Astrocyte of the cerebellum (primary cell): ENCODE measurements at regions not wholly inside any gene's neighbourhood (a gene's known extent, or its start where the extent isn't known, plus 50 kb on each side); places are given as distances from the start of the nearest gene placed in this dataset.
A peak's percentile ranks its signal among the peaks of the same experiment; 100 is the strongest.

ENCODE experiments used
- DNase-seq: peaks from one replicate; pipeline ENCODE4 v3.0.0-alpha.2; 2011; ENCODE audit warnings: low read depth
- H3K4me3 ChIP-seq: 2 replicates; pipeline ENCODE4 v1.5.1; 2011; ENCODE audit warnings: mild to moderate bottlenecking, low read depth, low read length, moderate library complexity
- CTCF ChIP-seq: IDR thresholded peaks from 2 replicates; pipeline ENCODE4 v1.5.1; 2012; ENCODE audit warnings: low read length, low read depth, moderate library complexity, mild to moderate bottlenecking; ENCODE audit errors: missing control alignments
- in situ Hi-C: cut with HindIII; loops from 2 replicates; pipeline ENCODE4 v1.10.0; 2017; ENCODE audit warnings: low sequenced_read_pairs

- DNase-seq = peak; percentile 42
- in situ Hi-C loops = no loop called here
- H3K4me3 ChIP-seq = no peak overlapping the region
- TF ChIP-seq CTCF = no peak
Measured at GRCh38 chr6:21437581-21437980, 156.0 kb upstream of the SOX4 start.

- in situ Hi-C loops = no loop called here
- no peak overlapping the region for H3K4me3 ChIP-seq
- no peak for DNase-seq
- no peak for TF ChIP-seq CTCF
Measured at GRCh38 chr6:21438237-21438985, 155.1 kb upstream of the SOX4 start.

- in situ Hi-C loops = no loop called here
- TF ChIP-seq CTCF = no peak
- peak; percentile 13 for DNase-seq
- no peak overlapping the region for H3K4me3 ChIP-seq
Measured at GRCh38 chr6:21438986-21439352, 154.6 kb upstream of the SOX4 start.

- H3K4me3 ChIP-seq = no peak overlapping the region
- DNase-seq = no peak
- in situ Hi-C loops = no loop called here
- no peak for TF ChIP-seq CTCF
Measured at GRCh38 chr6:21441386-21441785, 152.2 kb upstream of the SOX4 start.

GRCh38 chr6:21442874-21443273 lies 150.7 kb upstream of the SOX4 start:
- in situ Hi-C loops = no loop called here
- no peak for DNase-seq
- TF ChIP-seq CTCF = no peak
- no peak overlapping the region for H3K4me3 ChIP-seq

- no peak for DNase-seq
- no peak for TF ChIP-seq CTCF
- no peak overlapping the region for H3K4me3 ChIP-seq
- in situ Hi-C loops = no loop called here
Measured at GRCh38 chr6:21444711-21445260, 148.8 kb upstream of the SOX4 start.

- in situ Hi-C loops = no loop called here
- TF ChIP-seq CTCF = no peak
- DNase-seq = no peak
Measured at GRCh38 chr6:21447987-21448386, 145.6 kb upstream of the SOX4 start.

More at GRCh38 chr6:21447987-21448386, 145.6 kb upstream of the SOX4 start:
- H3K4me3 ChIP-seq = no peak overlapping the region
